Type B pancreatic cell (in vitro differentiated cells): ENCODE measurements at regions not wholly inside any gene's neighbourhood (a gene's known extent, or its start where the extent isn't known, plus 50 kb on each side); places are given as distances from the start of the nearest gene placed in this dataset.

Experiments
- DNase-seq: peaks from one replicate; pipeline ENCODE4 v3.0.0; 2021; ENCODE audit warnings: mixed read lengths; ENCODE audit not compliant: unreplicated experiment; ENCODE audit errors: extremely low spot score
- H3K27ac Mint-ChIP-seq: 2 replicates; pipeline ENCODE4 v1.8.0; 2021; ENCODE audit warnings: mild to moderate bottlenecking, mixed read lengths
- H3K27me3 Mint-ChIP-seq: 2 replicates; pipeline ENCODE4 v1.8.0; 2021; ENCODE audit warnings: mixed read lengths
- H3K36me3 Mint-ChIP-seq: 2 replicates; pipeline ENCODE4 v1.8.0; 2021; ENCODE audit warnings: mixed read lengths
- H3K4me1 Mint-ChIP-seq: one replicate; pipeline ENCODE4 v1.8.0; 2021; ENCODE audit warnings: mixed read lengths; ENCODE audit not compliant: unreplicated experiment
- H3K4me3 Mint-ChIP-seq: 2 replicates; pipeline ENCODE4 v1.8.0; 2021; ENCODE audit warnings: mild to moderate bottlenecking, mixed read lengths
- H3K9me3 Mint-ChIP-seq: 2 replicates; pipeline ENCODE4 v1.8.0; 2021; ENCODE audit warnings: mixed read lengths
- TF ChIP-seq, protein P1 (sequence below): fragments of 200-600 bp; sonication (generic); conservative IDR thresholded peaks from 2 replicates; pipeline ENCODE4 v1.5.0; 2021; ENCODE audit warnings: antibody characterized with exemption, mild to moderate bottlenecking

DNA sequence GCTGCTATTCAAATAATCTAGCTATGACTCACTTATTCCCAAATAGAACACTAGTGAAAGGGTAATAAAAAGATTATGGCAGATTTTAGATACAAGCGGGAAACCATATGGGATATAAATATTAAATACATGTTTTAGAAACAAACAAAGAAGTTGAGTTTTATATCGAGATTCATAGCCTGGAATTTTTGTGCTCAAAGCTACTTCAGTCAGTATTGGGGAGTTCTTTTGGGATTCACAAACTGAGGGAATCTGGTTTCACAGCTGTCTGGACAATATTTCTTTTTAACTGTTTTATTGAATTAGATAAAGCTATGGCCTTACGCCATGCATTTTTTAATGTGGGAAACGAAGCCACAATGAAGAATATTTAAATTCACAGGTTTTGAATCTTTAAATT lies 257.1 kb upstream of the PCDH20 start:
- TF ChIP-seq, protein P1, sequence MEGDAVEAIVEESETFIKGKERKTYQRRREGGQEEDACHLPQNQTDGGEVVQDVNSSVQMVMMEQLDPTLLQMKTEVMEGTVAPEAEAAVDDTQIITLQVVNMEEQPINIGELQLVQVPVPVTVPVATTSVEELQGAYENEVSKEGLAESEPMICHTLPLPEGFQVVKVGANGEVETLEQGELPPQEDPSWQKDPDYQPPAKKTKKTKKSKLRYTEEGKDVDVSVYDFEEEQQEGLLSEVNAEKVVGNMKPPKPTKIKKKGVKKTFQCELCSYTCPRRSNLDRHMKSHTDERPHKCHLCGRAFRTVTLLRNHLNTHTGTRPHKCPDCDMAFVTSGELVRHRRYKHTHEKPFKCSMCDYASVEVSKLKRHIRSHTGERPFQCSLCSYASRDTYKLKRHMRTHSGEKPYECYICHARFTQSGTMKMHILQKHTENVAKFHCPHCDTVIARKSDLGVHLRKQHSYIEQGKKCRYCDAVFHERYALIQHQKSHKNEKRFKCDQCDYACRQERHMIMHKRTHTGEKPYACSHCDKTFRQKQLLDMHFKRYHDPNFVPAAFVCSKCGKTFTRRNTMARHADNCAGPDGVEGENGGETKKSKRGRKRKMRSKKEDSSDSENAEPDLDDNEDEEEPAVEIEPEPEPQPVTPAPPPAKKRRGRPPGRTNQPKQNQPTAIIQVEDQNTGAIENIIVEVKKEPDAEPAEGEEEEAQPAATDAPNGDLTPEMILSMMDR = no peak
- Mint-ChIP-seq H3K4me3 (no peak overlapping the region), H3K36me3 (no peaks in the 10 kb centered on the region), H3K9me3 (no peaks in the 10 kb centered on the region), H3K27ac (no peak overlapping the region), H3K4me1 (no peaks in the 10 kb centered on the region), H3K27me3 (no peaks in the 10 kb centered on the region)
- DNase-seq = no peak

DNA sequence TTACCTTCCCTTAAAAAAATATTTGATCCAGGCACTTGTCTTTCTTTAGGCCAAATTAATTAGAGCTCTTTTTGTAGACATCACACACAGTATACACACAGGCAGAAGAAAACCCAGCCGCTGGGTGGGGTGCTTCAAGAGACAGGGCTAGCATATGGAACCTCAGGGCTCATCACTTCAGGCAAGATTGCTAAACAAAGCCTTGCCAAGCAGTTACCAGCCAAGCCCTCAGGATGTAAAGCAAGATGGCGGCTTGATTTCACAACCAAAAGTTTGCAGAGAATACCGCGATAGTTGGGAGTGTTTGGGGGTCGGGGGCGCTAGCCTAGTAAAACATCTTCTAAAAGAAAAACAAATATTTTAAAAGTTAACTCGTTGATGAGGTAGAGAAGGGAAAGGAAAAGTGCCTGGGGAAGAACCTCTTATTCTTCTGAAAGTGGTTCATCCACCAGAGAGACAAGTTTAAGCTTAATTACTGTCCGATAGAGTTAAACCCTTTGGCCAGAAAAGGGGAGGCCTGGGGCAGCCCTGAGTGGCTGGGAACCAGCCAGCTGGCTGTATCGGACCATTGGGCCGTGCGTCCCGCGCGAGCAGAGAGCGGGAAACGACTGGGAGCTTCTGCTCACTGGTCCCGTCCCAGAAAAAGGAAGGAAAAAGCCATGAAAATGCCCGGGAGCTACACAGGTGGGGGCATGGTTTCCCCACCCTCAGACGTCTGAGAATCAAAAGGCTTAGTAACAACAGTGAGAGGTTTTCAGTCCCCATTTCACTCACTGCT lies 254.9 kb upstream of the PCDH20 start:
- Mint-ChIP-seq H3K9me3 (no peaks in the 10 kb centered on the region), H3K36me3 (no peaks in the 10 kb centered on the region), H3K27ac (no peak overlapping the region), H3K4me3 (no peak overlapping the region), H3K27me3 (no peaks in the 10 kb centered on the region), H3K4me1 (peaks cover 9% of the 10 kb centered on the region)
- DNase-seq = no peak
- TF ChIP-seq, protein P1 = no peak

DNA sequence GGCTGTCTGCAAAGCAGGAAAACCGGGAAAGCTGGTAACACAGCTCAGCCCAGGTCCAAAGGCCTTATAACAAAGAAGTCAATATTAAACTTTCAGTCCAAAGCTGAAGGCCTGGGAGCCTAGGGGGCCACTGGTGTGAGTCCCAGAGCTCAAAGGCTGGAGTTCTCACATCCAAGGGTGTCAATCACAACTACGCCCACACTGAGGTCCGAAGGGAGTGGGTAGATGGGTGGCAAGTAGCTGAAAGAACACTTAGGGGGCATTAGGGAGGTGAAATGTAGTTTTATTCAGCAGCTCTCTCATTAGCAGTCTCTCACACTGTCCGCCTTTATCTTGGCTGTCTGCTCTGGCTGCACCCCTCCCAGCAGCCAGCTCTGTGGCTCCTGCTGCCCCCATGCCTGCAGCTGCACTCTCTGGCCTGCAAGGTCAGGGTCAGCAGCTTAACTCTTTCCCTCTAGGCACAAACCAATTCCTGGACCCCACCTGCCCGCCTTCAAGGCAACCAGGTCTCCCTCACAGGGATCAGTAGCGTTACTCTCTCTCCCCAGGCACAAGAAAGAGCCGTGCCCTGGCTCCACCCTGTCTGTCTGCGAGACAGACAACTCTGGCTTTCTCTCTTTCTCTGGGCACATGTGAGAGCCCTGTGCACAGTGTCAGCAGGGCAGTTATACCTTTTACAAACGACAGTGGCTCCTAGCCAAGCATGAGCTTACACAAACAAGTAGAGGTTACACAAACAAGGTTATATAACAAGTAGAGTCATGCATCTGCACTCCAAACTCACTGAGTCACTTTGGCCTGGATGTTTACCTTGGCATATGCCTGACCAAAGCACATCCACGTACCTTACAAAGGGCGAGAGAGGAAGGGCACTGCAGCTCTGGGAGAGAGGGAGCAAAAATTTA lies 249.4 kb upstream of the PCDH20 start:
- Mint-ChIP-seq H3K4me1 (peaks cover 15% of the 10 kb centered on the region), H3K36me3 (no peaks in the 10 kb centered on the region)

DNA sequence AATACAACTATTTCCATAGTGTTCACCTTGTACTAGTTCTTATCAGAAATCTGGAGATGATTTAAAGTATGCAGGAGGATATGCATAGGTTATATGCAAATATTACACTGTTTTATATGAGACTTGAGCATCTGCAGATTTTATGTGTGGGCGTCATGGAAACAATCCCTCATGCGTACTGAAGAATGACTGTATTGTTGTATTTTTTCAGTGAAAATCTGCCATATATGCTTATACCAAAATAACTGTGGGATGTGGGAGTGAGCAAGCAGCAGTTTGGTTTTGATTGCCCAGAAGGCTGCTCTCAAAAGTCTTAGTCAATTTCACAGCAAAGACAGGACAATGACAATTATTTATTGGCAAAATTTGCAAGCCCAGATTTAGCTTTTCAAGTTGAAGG lies 238.8 kb upstream of the PCDH20 start:
- no peak for DNase-seq
- Mint-ChIP-seq H3K27me3 (no peaks in the 10 kb centered on the region), H3K27ac (no peak overlapping the region), H3K4me3 (no peak overlapping the region), H3K9me3 (no peaks in the 10 kb centered on the region), H3K36me3 (no peaks in the 10 kb centered on the region), H3K4me1 (no peaks in the 10 kb centered on the region)
- TF ChIP-seq, protein P1 = no peak

More for the DNA sequence above, 249.4 kb upstream of the PCDH20 start:
- TF ChIP-seq, protein P1 = no peak
- H3K4me3 Mint-ChIP-seq = no peak overlapping the region
- no peak for DNase-seq
- peak overlapping the region; percentile 6 for H3K27ac Mint-ChIP-seq
- no peaks in the 10 kb centered on the region for H3K27me3 Mint-ChIP-seq
- H3K9me3 Mint-ChIP-seq = no peaks in the 10 kb centered on the region

DNA sequence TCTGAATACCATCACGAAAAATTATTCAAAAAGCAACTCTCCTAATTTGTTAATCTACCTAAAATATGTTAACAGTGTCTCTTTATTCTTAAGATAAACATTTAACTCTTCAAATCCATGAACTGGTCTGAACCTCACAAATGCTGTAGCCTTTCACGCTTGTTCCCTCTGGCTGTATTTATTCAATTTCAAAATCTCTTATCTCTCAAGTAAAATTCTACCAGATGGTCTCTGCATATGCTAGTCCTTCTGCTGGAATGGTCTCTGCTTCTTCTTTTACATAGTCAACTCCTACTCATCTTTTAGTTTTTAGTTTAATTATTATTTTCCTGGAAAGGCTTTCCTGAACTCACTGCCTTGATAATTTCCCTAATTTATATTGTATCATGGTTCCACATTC lies 232.9 kb upstream of the PCDH20 start:
- no peak for DNase-seq
- Mint-ChIP-seq H3K27me3 (no peaks in the 10 kb centered on the region), H3K4me3 (no peak overlapping the region), H3K27ac (no peak overlapping the region), H3K36me3 (no peaks in the 10 kb centered on the region), H3K4me1 (no peaks in the 10 kb centered on the region), H3K9me3 (no peaks in the 10 kb centered on the region)
- TF ChIP-seq, protein P1 = no peak
